HG03520 (cell line): ENCODE measurements at regions not wholly inside any gene's neighbourhood (a gene's known extent, or its start where the extent isn't known, plus 50 kb on each side); places are given as distances from the start of the nearest gene placed in this dataset.

Experiments
- ATAC-seq: cut with Tn5 transposase; IDR thresholded peaks from one replicate; pipeline ENCODE4 v1.9.1; 2021; ENCODE audit warnings: mild to moderate bottlenecking, moderate library complexity; ENCODE audit not compliant: unreplicated experiment

DNA sequence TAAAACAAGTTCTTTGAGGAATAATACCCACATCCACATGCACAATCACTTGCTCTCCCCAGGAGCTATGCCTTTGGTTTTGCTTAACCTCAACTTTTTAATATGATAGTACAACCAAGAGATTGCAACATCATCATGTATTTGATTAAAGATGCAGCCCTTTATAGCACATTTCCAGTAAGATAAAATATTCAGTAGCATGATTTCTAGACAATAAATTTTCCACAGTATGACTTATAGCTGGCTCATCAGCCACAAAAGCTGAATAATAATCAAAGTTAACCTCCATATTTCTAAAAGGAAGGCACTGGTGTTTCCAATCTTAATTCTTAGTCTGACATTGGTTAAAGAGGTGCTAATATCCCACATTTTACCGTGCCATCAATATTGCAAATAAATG is 622.5 kb downstream of the TBL1XR1 start:
- no peak for ATAC-seq

DNA sequence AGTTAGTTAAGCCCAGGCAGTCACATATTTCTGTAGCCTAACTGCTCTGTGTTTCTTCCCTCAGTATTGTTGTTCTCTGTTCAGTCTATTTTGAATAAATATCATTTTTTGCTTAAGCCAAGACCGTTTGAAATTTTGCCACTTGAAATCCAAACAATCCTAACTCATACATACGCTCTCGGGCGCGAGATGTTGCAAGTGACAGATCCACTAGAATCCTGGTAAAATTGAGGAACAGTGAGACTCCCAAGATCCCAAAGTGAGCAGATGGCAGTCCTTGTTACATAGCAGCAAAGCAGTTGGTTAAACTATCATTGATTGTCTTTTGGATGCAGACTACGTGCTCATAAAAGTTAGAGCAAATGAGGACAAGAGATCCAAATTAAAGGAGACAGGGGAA is 625.4 kb downstream of the TBL1XR1 start:
- ATAC-seq: no peak

DNA sequence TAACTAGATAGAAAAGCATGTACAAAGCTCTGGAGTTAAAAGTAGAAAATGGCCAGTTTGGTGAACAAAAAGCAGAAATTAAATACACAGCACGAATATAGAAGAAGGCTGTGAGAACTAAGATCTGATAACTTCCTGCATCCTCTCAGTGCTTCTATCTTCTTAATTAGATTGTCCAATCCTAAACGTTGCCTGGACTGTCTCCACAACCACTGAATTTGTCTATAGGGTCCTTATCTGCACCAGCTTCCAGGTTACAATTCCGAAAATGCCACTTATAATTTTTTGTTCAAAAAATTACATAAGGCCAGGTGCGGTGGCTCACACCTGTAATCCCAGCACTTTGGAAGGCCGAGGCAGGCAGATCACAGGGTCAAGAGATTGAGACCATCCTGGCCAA is 626.3 kb downstream of the TBL1XR1 start:
- ATAC-seq: no peak

DNA sequence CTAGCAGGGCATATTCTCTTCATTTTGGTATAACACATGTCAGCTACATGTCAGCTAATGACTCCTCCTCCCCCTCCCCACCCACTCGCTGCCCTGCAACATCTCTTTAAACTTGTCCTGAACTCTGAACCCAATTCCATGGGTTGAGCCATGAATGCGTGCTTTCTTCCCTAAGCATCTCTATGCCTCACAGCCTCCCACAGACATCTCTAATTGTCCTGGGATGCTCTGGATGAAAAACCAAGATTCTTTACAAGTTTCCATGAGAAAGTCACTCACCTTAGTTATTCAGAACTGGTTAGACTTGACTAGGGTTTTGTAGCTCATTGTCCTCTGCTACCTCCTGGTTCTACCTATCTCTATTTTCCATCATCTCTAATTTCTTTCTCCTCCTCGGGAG is 629.1 kb downstream of the TBL1XR1 start:
- no peak for ATAC-seq

DNA sequence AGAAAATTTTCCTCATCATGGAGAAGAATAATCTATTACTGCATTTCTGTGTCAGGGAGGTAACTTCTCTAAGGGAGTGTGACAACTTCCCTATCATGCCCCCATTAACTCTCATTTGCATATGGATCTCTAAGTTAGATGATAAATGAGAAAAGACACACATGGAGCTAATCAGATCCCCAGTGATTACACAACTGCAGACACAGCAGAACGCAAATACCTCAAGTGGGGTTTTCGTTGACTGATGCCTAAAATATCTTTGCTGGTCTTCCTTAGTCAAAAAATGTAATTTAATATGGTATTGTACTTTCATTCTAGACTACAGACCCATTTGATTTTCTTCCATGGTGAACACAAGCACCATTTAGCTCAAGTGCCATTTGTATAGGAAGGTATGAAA is 630.5 kb downstream of the TBL1XR1 start:
- ATAC-seq: no peak

DNA sequence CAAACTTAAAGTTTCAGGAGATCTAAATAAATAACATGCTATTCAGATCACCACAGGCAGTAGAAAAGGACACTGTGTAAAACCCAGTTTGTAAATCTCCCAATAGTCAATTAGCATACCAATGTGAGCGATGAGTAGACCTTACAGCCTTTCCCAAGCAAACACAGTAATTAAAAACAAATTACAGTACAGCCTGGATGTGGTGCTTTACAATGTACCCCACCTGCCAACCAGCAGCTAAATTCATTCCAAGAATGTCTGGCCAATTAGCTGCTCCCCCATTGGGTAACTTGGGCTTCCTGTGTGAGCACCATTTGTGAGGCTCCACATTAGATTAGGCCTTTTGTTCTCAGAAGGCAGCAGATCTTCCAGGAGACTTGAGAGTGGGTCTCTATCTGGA is 635.0 kb downstream of the TBL1XR1 start:
- ATAC-seq: no peak

DNA sequence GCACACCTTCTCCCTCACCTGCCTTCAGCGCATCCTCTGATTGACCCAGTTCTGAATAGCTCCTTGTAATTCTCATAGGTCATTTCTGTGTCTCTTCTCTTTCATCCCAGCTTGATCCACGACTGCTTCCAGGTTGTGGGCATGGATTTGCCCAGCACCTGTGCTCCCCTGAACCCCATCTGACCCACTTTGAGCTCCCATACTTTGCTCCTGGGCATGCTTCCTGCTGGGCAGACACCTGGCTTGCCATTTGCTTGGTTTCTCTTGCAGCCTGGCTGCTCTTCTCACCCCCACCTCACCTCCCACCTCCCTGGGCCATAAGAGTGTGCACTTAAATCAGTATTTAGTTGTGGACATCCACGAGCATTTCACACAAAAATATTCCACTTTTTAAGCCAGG is 635.5 kb downstream of the TBL1XR1 start:
- no peak for ATAC-seq

DNA sequence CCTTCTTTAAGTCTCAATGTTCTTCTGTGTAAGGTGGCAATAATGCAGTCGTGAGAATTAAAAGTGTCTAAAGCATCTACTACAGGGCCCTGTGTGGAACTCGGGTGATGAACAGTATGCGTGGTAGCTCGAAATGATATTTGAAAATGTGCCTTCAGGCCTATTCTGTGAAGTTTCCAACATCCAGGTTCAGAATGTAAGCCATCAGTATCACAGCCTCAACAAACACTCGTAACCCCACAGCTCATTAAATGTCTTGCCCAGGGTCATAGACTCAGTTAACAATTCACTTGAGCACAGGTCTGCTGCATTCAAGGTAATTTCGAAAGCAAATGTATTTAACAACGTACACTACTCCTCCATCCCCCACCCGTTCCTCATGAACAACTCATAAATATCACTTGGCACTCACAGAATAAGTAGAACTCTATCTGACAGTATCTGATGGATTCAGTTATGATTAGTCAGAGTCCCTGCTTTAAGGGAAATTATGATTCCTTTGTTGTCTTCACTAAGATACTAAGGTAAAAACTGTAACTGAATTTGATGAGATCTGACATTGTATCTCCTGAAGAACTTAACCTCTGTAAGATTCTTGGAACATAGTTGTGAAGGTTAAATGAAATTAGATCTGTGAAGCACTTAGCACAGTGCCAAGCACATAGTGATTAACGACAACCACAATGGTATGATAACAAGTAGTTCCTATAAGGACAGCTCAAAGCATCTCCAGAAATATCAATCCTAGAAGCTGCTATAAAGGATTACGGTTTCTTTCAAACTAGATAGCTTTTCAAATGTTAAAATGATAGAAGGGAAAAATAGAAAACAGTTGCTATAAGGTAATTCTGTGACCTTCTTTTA is 642.3 kb downstream of the TBL1XR1 start:
- ATAC-seq: no peak

DNA sequence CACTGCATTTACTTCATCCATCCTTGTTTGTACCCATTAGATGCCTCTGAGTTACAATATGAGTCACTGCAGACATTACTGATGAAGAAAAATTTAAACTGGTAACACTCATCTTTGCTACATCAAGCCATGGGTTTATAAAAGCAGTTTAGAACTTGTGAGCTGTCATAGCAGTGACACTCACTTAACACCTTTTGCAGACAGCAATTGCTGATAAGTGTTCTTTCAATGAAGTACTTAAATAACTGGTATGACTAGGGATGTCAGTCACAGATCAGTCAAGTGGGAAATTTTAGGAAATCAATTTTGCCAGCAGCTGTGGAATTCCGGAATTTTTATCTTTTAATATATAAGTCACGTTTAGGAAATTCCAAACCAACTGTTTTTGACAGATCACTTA is 643.0 kb downstream of the TBL1XR1 start:
- no peak for ATAC-seq

DNA sequence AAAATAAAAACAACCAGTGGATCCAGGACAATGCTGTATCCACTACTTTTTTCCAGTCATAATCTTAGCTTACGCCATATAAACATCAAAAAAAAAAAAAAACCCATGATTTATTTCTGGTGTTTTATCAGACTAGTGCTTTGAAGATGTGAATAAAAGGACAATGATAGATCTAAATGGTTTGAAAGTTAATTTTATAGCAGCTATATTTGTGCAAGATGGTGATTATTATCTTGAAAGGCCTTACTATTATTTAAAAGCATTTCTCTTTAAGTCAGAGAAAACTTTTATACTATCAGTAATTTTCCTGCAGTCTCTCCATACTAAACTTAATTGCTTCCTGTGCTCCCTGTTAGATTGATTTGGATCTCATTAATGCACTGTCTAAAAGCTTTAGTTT is 670.3 kb downstream of the TBL1XR1 start:
- ATAC-seq: no peak

DNA sequence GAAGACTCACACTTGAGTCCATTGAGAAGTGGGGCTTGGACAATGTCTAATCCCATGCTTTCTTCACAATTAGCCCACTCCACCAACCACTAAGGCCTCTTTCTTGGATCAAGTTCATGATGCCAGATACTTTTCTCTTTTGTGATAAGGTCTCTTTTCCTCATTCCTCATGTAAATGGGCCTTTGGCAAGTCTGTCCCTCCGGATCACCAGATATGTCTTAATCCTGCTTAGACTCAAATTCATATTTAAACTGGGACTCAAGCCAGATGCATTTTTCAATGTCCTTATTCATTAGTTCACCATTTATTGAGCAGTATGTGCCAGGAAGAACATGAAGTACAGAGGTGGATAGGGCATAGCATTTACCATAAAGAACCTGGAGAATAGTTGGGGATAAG is 671.1 kb downstream of the TBL1XR1 start:
- ATAC-seq: no peak

DNA sequence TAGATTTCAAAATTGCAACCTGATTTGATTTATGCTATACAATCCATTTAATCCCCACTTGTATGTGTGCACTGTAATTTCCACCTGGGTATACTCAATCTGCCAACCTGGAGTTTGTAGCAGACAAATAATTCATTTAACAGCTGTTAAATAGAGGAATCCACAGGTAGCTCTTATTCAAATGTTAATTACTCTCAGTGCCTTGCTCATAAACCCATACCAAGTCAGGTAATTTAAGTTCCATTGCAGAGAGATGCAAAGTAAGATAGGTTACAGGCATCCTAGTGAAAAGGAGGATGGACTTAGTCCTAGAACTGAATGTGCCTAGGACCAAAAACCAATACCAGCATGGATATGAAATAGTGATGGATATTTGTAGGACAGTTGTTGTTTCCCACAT is 674.2 kb downstream of the TBL1XR1 start:
- ATAC-seq: no peak

DNA sequence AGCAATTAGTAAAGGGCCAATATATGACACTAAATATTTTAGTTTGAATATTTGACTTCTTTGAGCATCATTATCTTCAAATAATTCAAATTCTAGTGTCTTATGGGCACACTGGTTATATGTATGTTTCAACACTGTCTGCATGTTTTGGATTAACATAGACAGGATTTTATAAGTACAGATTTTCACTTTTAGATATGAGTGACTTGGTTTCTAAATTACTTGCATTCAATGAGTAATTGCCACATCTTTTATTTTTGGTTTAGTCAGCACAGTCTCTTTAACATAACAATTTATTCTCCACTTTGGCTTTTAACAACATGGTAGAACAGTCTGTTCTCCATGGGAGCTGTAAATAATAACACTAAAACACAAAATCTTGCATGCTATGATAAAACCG is 674.8 kb downstream of the TBL1XR1 start:
- ATAC-seq: no peak

DNA sequence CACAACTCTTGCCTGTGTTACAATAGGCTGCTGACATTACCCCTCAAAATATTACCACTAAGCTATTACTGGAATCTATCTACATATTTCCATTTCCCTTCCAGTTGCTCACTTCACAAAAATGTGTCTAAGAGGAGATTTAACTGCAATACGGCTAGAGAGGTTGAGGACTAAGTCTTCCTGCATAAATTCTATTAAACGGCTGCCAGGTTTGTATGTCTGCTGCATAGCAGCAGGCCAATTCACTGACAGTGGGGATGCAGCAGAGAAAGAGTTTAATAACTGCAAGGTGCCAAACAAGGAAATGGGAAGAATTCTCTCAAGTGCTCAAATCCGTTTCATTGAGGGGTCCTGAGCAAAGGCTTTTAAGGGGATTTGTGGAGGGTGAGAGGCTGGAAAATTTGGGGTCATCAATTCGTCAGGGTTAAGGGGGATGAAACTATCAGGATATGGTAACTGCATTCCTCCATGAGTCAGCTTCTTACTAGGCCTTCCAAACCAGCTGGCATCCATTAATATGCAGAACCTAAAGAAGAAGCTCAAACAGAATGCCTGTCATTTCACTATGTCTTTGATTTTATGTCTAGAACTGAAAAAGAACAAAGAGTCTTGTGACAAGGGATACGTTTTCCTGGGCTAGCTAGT is 675.6 kb downstream of the TBL1XR1 start:
- ATAC-seq: no peak

DNA sequence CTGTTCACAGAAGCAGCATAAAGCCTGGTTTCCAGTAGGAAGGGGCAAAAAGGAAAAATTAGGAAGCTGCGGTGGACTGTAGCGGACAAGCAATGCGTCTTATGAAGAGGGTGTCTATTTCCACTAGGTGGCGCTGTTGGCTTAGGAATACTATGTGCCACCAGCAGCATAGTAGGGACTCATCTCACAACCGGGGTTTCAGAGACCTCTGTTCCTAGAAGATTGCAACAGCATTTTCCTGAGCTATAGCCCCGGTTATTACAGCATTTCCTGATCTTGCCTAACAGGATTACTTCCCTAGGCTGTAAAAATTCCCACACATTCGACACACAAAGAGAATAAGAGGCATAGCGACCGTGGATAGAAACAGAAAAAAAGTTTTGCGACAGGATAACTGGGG is 683.0 kb downstream of the TBL1XR1 start:
- no peak for ATAC-seq

DNA sequence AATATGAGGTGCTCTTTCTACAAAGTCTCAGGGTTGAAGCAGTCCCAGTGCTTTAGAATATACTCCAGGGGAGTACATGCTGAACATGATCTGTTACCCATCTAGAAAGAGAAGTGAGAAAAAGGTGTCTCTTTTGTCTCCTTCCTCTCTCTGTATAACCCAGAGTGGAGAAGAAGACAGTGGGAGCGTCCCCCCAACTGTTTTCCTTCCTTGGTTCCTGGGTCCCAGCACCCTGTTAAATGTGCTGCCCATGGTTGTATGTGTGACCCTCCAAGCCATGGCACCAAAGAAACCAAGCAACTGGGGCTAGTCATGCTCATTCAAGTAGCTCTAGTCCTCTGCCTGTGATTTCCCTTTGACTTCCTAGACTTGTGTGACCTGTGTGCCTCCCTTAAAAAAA is 683.7 kb downstream of the TBL1XR1 start:
- ATAC-seq: no peak

DNA sequence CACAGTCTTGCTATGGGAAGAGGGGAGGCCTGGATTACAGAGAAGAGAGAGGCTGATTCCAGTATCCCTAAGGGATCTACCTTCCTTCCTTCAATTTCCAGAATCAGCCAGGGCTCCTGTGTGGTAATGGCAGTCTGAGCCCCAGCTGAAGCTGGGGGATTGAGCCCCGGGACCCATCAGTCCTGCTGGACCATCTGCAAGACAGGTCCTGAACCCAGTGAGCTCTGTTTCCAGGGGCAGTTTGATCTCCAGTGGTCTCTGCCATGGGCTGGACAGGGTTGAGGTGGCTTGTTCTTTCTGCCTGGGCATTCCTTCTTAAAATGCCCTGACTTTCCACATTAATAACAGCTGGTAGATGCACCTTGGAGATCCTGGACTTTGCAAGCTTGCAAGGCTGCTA is 685.2 kb downstream of the TBL1XR1 start:
- no peak for ATAC-seq

DNA sequence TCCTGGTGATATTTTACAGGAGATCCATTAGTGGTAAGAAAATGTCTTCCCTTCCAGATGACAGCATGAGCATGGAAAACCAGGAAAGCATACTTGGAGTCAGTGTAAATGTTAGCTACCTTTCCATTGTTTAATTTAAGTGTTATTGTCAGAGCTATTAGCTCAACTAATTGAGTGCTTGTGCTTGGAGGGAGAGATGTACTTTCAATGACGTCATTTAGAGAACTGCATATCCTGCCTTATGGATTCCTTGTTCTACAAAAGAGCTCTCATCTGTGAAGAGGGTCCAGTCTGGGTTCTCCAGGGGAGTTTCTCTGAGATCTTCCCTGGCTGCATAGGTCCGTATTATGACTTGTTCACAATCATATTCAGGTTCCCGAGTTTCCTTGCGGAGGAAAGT is 687.2 kb downstream of the TBL1XR1 start:
- no peak for ATAC-seq

DNA sequence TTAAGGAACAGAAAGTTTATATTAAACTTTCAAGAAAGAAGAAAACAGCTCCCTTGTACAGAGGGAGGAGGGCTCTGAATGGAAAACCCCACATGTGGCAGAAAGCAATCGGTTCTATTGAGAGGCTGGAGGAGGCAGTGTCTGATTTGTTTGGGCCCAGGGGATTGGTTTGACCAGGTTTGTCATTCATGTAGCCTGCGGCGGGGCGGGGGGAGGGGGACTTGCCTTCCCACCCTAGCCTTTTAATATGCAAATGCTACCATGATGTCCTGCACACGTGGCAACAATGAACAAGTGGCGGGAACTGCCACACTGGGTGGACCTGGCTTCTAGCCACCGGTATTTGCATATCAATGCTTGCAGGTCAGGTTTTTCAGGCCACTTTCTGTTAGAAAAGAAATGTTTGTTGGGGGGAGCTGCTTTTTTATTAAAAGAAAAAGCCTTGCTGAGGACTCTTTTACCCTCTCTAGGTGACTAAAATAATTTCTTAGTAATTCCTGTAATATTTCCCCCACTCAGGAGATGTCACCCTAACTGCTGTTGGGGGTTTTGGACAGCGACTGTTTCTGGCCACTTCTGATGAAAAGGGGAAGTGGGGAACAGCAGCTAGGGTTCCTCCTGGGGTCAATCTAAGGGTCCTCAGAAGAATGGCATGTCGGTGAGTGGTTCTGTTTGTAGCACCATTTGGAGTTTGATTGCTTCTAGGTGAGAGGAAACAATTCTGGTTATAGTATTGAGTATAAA is 691.2 kb downstream of the TBL1XR1 start:
- no peak for ATAC-seq

DNA sequence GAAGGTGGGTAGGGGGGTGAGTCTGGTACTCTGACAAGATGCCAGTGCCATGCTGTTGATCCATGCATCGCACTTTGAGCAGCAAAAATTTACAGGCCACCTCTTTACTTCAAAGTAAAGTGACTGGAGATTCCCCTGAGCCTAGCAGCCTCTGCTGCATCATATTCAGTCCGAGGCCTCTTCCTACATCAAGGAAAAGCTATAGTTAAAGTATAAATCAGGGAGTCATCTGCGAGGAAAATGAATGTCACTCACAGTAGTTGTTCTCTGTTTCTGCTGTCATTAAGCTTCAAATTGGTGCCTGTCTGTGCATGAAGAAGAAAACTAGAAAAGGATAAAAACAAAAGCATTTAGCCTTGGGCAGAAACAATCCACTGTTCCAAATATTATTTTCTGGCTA is 706.2 kb downstream of the TBL1XR1 start:
- ATAC-seq: no peak

DNA sequence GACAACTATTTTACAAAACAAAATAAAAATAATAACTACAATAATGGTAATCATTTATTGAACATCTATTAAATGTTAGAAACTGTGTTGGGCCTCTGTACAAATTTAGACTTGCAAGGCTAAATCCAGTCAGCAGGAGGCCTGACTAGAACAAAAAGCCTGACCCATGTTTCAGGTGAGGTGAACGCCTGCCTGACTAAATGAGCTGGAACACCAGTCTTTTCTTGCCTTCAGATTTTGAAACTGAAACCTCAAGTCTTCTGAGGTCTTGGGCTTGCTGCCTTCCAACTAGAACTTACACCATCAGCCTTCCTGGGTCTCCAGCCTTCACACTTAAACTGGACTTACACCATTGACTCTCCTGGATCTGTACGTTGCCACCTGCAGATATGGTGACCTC is 706.9 kb downstream of the TBL1XR1 start:
- ATAC-seq: no peak

DNA sequence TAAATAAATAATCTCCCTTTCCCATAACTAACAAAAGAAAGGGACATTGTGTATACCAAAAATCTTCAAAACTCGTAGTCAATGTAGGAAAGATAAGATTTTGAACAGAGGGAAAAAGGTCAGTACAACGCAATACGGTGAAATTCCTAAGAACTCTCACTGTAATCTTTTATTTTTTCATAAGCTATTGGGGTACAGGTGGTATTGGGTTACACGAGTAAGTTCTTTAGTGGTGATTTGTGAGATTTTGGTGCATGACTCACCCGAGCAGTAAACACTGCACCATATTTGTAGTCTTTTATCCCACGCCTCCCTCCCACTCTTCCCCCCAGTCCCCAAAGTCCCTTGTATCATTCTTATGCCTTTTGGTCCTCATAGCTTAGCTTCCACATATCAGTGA is 718.0 kb downstream of the TBL1XR1 start:
- no peak for ATAC-seq
